ENCODE measurements at regions not wholly inside any gene's neighbourhood (a gene's known extent, or its start where the extent isn't known, plus 50 kb on each side); places are given as distances from the start of the nearest gene placed in this dataset.

DNA sequence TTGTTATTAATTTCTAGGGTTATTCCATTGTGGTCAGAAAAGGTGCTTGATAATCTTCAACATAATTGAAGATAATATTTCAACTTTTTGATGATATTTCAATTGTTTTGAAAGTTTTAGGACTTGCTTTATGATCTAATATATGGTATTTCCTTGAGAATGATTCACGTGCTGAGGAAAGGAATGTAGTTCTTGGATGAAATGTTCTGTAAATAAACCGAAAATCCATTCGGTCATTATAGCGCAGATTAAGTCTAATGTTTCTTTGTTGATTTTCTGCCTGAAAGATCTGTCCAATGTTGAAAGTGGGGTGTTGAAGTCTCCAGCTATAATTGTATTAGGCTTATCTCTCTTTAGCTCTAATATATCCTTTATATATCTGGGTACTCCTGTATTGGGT lies 617.5 kb upstream of the NECTIN3 start:
- Mint-ChIP-seq H3K27ac (ENCODE audit: unreplicated experiment) (no peak overlapping the region), H3K36me3 (ENCODE audit: unreplicated experiment) (no peaks in the 10 kb centered on the region), H3K4me1 (ENCODE audit: low read depth, unreplicated experiment) (no peaks in the 10 kb centered on the region), H3K4me3 (ENCODE audit: unreplicated experiment) (no peak overlapping the region), H3K27me3 (ENCODE audit: unreplicated experiment) (peaks cover 2% of the 10 kb centered on the region), H3K9me3 (ENCODE audit: unreplicated experiment) (peaks cover 3% of the 10 kb centered on the region)
- TF ChIP-seq, protein P1, sequence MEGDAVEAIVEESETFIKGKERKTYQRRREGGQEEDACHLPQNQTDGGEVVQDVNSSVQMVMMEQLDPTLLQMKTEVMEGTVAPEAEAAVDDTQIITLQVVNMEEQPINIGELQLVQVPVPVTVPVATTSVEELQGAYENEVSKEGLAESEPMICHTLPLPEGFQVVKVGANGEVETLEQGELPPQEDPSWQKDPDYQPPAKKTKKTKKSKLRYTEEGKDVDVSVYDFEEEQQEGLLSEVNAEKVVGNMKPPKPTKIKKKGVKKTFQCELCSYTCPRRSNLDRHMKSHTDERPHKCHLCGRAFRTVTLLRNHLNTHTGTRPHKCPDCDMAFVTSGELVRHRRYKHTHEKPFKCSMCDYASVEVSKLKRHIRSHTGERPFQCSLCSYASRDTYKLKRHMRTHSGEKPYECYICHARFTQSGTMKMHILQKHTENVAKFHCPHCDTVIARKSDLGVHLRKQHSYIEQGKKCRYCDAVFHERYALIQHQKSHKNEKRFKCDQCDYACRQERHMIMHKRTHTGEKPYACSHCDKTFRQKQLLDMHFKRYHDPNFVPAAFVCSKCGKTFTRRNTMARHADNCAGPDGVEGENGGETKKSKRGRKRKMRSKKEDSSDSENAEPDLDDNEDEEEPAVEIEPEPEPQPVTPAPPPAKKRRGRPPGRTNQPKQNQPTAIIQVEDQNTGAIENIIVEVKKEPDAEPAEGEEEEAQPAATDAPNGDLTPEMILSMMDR (IDR thresholded peaks at IDR 0.05; ENCODE audit: partially characterized antibody, unreplicated experiment) = no peak
- DNase-seq = no peak

DNA sequence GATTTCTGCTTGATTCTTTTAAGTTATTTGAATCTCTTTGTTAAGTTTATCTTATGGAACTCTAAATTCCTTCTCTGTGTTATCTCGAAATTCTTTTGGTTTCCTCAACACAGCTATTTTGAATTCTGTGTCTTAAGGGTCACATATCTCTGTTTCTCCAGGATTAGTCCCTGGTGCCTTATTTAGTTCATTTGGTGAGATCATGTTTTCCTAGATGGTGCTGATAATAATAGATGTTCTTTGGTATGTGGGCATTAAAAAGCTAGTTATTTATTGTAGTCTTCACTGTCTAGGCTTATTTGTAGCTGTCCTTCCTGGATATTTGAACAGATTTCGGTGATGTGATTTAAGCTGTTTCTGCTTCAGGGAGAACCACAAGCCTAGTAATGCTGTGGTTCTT lies 615.6 kb upstream of the NECTIN3 start:
- H3K4me1 Mint-ChIP-seq (ENCODE audit: low read depth, unreplicated experiment) = no peaks in the 10 kb centered on the region
- no peak overlapping the region for H3K4me3 Mint-ChIP-seq (ENCODE audit: unreplicated experiment)
- H3K9me3 Mint-ChIP-seq (ENCODE audit: unreplicated experiment) = peaks cover 3% of the 10 kb centered on the region
- DNase-seq = no peak
- no peak overlapping the region for H3K27ac Mint-ChIP-seq (ENCODE audit: unreplicated experiment)
- TF ChIP-seq, protein P1 (IDR thresholded peaks at IDR 0.05; ENCODE audit: partially characterized antibody, unreplicated experiment) = no peak
- H3K27me3 Mint-ChIP-seq (ENCODE audit: unreplicated experiment) = peaks cover 2% of the 10 kb centered on the region
- H3K36me3 Mint-ChIP-seq (ENCODE audit: unreplicated experiment) = no peaks in the 10 kb centered on the region

DNA sequence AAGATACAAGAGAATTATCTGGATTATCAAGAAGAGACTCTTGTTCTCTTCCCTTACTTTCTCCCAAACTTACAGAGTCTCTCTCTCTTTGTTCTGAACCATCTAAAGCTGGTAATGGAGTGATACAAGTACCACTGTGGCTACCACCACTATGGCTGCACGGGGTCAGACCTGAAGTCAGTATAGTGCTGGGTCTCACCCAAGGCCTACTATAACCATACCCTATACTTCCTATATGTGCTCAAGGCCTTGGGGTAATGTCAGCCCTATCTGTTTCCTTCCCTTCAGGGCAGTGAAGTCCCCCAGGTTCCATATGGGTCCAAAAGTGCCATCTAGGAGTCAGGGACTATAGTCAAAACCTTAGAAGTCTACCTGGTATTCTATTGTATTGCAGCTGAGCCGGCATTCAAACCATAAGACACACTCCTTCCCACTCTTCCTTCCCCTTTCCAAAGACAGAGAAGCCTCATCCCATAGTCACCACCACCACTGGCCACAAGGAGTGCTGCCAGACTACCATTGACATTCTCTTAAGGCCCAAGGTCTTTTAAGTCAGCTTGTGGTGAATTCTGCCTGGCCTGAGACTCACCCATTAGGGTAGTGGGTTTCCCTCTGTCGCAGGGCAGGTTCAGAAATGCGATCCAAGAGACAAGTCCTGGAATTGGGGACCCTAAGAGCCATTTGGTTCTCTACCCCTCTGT lies 615.0 kb upstream of the NECTIN3 start:
- DNase-seq = no peak
- Mint-ChIP-seq H3K27ac (ENCODE audit: unreplicated experiment) (no peak overlapping the region), H3K27me3 (ENCODE audit: unreplicated experiment) (peaks cover 2% of the 10 kb centered on the region), H3K36me3 (ENCODE audit: unreplicated experiment) (no peaks in the 10 kb centered on the region), H3K4me3 (ENCODE audit: unreplicated experiment) (no peak overlapping the region), H3K4me1 (ENCODE audit: low read depth, unreplicated experiment) (no peaks in the 10 kb centered on the region), H3K9me3 (ENCODE audit: unreplicated experiment) (peaks cover 3% of the 10 kb centered on the region)
- TF ChIP-seq, protein P1 (IDR thresholded peaks at IDR 0.05; ENCODE audit: partially characterized antibody, unreplicated experiment) = no peak

DNA sequence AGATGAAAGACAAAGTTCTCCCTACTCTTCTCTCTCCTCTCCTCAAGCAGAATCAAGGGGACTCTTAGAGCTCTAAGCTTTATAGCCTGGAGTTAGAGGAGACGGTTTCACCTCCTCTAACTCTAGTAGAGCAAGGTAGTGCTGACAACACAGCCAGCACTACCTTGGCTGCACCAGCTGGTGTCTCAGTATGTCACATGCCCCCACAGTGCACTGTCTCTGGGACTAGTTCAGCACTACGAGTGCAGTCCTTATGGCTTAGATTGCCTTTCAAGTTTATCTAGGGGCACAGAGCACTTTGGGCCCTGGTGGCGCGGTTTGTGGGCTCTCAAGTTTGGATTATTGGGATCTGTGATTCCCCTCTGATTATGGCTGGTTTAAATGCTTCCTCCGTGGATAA lies 614.1 kb upstream of the NECTIN3 start:
- DNase-seq = no peak
- Mint-ChIP-seq H3K4me3 (ENCODE audit: unreplicated experiment) (no peak overlapping the region), H3K27me3 (ENCODE audit: unreplicated experiment) (peaks cover 3% of the 10 kb centered on the region), H3K27ac (ENCODE audit: unreplicated experiment) (no peak overlapping the region), H3K36me3 (ENCODE audit: unreplicated experiment) (no peaks in the 10 kb centered on the region), H3K4me1 (ENCODE audit: low read depth, unreplicated experiment) (no peaks in the 10 kb centered on the region), H3K9me3 (ENCODE audit: unreplicated experiment) (peaks cover 5% of the 10 kb centered on the region)
- TF ChIP-seq, protein P1 (IDR thresholded peaks at IDR 0.05; ENCODE audit: partially characterized antibody, unreplicated experiment) = no peak

DNA sequence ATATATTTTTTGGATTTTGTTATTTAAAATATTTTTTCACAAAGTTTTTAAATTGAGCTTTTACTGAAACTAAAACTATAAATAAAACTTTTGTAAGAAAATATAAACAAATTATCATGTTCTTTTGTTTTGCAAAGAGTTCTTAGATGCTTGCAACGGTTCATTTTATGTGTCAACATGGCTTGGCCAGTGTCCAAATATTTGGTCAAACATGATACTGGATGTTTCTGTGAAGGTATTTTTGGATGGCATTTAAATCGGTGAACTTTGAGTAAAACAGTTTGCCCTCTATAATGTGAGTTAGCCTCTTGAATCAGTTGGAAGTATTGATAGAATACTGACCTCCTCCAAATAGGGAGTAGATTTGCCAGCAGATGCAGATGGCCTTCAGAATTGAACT lies 612.6 kb upstream of the NECTIN3 start:
- Mint-ChIP-seq H3K27ac (ENCODE audit: unreplicated experiment) (no peak overlapping the region), H3K36me3 (ENCODE audit: unreplicated experiment) (no peaks in the 10 kb centered on the region), H3K9me3 (ENCODE audit: unreplicated experiment) (peaks cover 5% of the 10 kb centered on the region), H3K27me3 (ENCODE audit: unreplicated experiment) (peaks cover 3% of the 10 kb centered on the region), H3K4me1 (ENCODE audit: low read depth, unreplicated experiment) (no peaks in the 10 kb centered on the region), H3K4me3 (ENCODE audit: unreplicated experiment) (no peak overlapping the region)
- DNase-seq = no peak
- TF ChIP-seq, protein P1 (IDR thresholded peaks at IDR 0.05; ENCODE audit: partially characterized antibody, unreplicated experiment) = no peak
